Naive thymus-derived CD4-positive, alpha-beta T cell (primary cell): ENCODE measurements at regions not wholly inside any gene's neighbourhood (a gene's known extent, or its start where the extent isn't known, plus 50 kb on each side); places are given as distances from the start of the nearest gene placed in this dataset.
A peak's percentile ranks its signal among the peaks of the same experiment; 100 is the strongest.

Experiments
- ATAC-seq: fragments of 150-1000 bp; cut with Tn5 transposase; 2 replicates; pipeline ENCODE4 v1.10.0; 2021; ENCODE audit warnings: mild to moderate bottlenecking, moderate library complexity
- CTCF ChIA-PET: fragments of 350-600 bp; sonication (Branson Sonifier 250); formaldehyde crosslinking; loops from one replicate; lab custom pipeline; 2021; ENCODE audit warnings: antibody characterized with exemption; lab: Charles Lee
- POLR2A ChIA-PET: fragments of 350-600 bp; sonication (Branson Sonifier 250); formaldehyde crosslinking; loops from one replicate; lab custom pipeline; 2021; ENCODE audit warnings: antibody characterized with exemption, inconsistent platforms; lab: Charles Lee
- DNase-seq, 9 donors: peaks; one replicate each; pipeline versions ENCODE4 v3.0.0 to v3.0.0-alpha.2; 2020 to 2022; ENCODE audit warnings: mixed read lengths in 1 of 9
- H3K27ac ChIP-seq: one replicate; pipeline ENCODE4 v1.7.0; 2013; ENCODE audit warnings: mild to moderate bottlenecking, low read depth, low read length, moderate library complexity
- H3K27me3 ChIP-seq, 2 donors: one replicate each; pipeline ENCODE4 v1.7.0; 2013; ENCODE audit warnings: low read length in 2 of 2, mild to moderate bottlenecking in 2 of 2, moderate library complexity in 2 of 2; ENCODE audit not compliant: control insufficient read depth in 2 of 2, insufficient read depth in 2 of 2
- H3K36me3 ChIP-seq, 3 experiments: 1 replicate in 2 of 3; 2 replicates in 1 of 3; pipeline ENCODE4 v1.7.0; 2013; ENCODE audit warnings: low read length in 3 of 3, mild to moderate bottlenecking in 3 of 3, moderate library complexity in 1 of 3; ENCODE audit not compliant: insufficient read depth in 3 of 3, control insufficient read depth in 2 of 3
- H3K4me1 ChIP-seq, 2 donors: one replicate each; pipeline ENCODE4 v1.7.0; 2013; ENCODE audit warnings: low read length in 2 of 2, mild to moderate bottlenecking in 2 of 2, moderate library complexity in 1 of 2; ENCODE audit not compliant: control insufficient read depth in 2 of 2, insufficient read depth in 2 of 2
- H3K4me3 ChIP-seq: 2 replicates; pipeline ENCODE4 v1.7.0; 2013; ENCODE audit warnings: mild to moderate bottlenecking, low read length
- H3K9me3 ChIP-seq, 3 experiments: 1 replicate in 2 of 3; 2 replicates in 1 of 3; pipeline ENCODE4 v1.7.0; 2013; ENCODE audit warnings: low read length in 3 of 3; ENCODE audit not compliant: control insufficient read depth in 2 of 3
- H3K27ac Mint-ChIP-seq, 9 donors: one replicate each; pipeline ENCODE4 v1.8.0; 2020 to 2022; ENCODE audit warnings: mixed read lengths in 9 of 9, mild to moderate bottlenecking in 8 of 9, moderate library complexity in 5 of 9, inconsistent platforms in 2 of 9
- H3K27me3 Mint-ChIP-seq, 5 donors: one replicate each; pipeline ENCODE4 v1.8.0; 2021 to 2022; ENCODE audit warnings: mixed read lengths in 5 of 5, mild to moderate bottlenecking in 1 of 5
- H3K36me3 Mint-ChIP-seq, 5 donors: one replicate each; pipeline ENCODE4 v1.8.0; 2020 to 2022; ENCODE audit warnings: mixed read lengths in 5 of 5, mild to moderate bottlenecking in 3 of 5, inconsistent platforms in 1 of 5
- H3K4me1 Mint-ChIP-seq, 7 donors: one replicate each; pipeline ENCODE4 v1.8.0; 2020 to 2022; ENCODE audit warnings: mixed read lengths in 7 of 7, mild to moderate bottlenecking in 3 of 7, inconsistent platforms in 1 of 7
- H3K4me3 Mint-ChIP-seq, 10 donors: one replicate each; pipeline ENCODE4 v1.8.0; 2020 to 2022; ENCODE audit warnings: mild to moderate bottlenecking in 10 of 10, mixed read lengths in 10 of 10, moderate library complexity in 6 of 10, inconsistent platforms in 2 of 10
- H3K9me3 Mint-ChIP-seq, 11 donors: one replicate each; pipeline ENCODE4 v1.8.0; 2020 to 2022; ENCODE audit warnings: mixed read lengths in 11 of 11, mild to moderate bottlenecking in 4 of 11, inconsistent platforms in 1 of 11, moderate library complexity in 1 of 11
- intact Hi-C, 2 donors: fragments of 100-400 bp; cut with micrococcal nuclease; formaldehyde crosslinking; loops; one replicate each; pipeline ENCODE4 v1.15.1; 2023

DNA sequence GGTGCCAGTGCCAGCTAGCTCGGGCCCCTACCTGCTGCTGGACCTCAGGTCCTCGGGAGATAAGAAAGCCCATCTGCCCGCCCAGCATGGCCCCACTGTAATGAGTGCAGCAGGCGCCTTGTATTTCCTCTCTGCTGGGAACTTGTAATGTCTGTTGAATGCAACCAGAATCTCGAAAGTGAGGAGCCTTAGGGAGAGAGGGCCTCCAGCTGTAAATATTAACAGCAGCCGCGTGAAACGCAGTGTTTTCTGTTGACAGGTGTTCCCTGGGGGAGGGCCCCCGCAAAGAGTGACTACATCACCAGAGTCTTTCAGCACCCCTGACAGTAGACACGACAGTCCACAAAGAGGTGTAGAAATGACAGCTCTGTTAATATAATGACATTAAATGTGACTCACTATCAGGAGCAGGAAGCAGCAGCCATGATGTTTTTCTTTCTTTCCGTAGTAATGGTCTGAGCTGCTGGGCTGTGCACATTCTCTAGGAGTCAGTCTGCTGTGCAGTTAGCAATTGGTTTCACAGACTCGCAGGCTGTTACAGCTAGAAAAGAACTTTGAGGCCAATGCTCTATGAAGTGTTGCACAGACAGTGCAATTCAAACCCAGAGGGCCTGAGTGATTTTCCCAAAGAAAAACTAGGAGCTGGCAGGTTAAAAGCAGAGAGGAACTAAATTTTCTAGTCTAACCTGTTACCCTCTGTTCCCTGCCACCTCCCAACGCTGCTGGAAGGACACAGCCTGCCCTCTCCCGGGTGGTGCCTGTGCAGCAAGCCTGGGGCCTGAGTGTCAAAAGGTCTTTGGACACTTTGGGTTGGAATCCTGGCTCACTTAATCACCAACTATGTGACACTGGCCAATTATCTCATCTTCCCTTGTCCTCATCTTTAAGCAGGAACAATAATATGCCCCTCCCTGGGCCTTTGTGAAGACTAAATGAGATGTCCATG is 58.6 kb upstream of the WASF3 start:
- no peaks in the 10 kb centered on the region for H3K4me1 ChIP-seq
- no peaks in the 10 kb centered on the region for H3K27me3 ChIP-seq
- H3K27ac Mint-ChIP-seq, result no peak overlapping the region
- ChIA-PET CTCF (interaction anchor here (4.9 kb wide), 1 partner anchor 314 kb away, joined by 69 read pairs; no protein-coding TSS in a partner anchor), POLR2A (no interaction called here)
- DNase-seq, result no peak
- H3K4me3 ChIP-seq, result no peak overlapping the region
- H3K27ac ChIP-seq, result no peak overlapping the region
- H3K9me3 Mint-ChIP-seq, result no peaks in the 10 kb centered on the region
- H3K4me3 Mint-ChIP-seq, result no peak overlapping the region
- H3K9me3 ChIP-seq, result no peaks in the 10 kb centered on the region
- H3K4me1 Mint-ChIP-seq, result peaks cover 4 to 15% (median 5%) of the 10 kb centered on the region in 7 donors
- no peaks in the 10 kb centered on the region for H3K36me3 ChIP-seq
- ATAC-seq, result no peak
- no peaks in the 10 kb centered on the region for H3K36me3 Mint-ChIP-seq
- intact Hi-C loops, result loop anchor here in 1 of 2 donors (5.0 kb wide), 1 partner anchor 247 kb away; the partner anchor contains the start of gene CDK8
- H3K27me3 Mint-ChIP-seq, result peaks cover 0 to 9% (median 4%) of the 10 kb centered on the region in 5 donors

DNA sequence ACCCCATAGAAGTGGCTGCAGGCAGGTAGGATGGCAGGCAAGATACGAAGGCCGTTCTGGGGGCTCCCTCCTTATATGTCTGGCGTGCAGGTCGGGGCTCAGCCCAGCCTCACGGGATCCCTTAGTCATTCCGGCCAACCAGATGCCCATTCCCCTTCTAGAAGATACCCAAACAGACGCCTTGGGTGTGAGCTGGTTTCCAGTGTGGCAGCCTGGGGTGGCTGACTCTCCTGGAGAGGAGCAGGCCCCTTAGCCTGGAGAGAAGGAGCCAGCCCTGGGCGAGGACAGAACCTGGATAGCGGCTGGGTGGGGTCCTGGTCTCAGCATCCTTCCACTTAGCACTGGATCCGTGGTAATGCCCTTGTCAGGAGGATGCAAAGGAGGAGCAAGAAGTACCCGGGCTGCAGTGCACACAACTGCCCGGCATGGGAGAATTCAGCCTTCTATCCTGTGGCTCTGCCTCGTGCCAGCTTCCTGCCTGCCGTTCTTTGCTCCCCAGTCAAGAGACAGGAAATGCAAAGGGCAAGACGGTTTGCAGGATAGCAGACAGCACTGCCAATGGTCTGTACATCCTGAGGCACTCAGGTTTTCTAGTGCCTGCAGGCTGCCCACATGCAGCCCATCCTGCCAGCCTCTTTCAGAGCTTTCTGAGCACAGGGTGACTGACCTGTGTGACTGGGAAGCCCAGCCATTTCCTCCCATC is 56.7 kb upstream of the WASF3 start:
- H3K27me3 ChIP-seq, result no peaks in the 10 kb centered on the region
- Mint-ChIP-seq H3K36me3 (no peaks in the 10 kb centered on the region), H3K9me3 (no peaks in the 10 kb centered on the region), H3K4me3 (no peak overlapping the region), H3K27me3 (peaks cover 0 to 7% (median 3%) of the 10 kb centered on the region in 5 donors), H3K4me1 (peaks cover 4 to 15% (median 5%) of the 10 kb centered on the region in 7 donors), H3K27ac (no peak overlapping the region)
- no peak overlapping the region for H3K4me3 ChIP-seq
- POLR2A ChIA-PET, result no interaction called here
- CTCF ChIA-PET, result interaction anchor here (0.6 kb wide), 1 partner anchor 246 kb away, joined by 3 read pairs; no protein-coding TSS in a partner anchor
- intact Hi-C loops, result no loop called here
- H3K36me3 ChIP-seq, result no peaks in the 10 kb centered on the region
- DNase-seq (no peak), ATAC-seq (no peak)
- H3K4me1 ChIP-seq, result no peaks in the 10 kb centered on the region
- no peak overlapping the region for H3K27ac ChIP-seq
- no peaks in the 10 kb centered on the region for H3K9me3 ChIP-seq

DNA sequence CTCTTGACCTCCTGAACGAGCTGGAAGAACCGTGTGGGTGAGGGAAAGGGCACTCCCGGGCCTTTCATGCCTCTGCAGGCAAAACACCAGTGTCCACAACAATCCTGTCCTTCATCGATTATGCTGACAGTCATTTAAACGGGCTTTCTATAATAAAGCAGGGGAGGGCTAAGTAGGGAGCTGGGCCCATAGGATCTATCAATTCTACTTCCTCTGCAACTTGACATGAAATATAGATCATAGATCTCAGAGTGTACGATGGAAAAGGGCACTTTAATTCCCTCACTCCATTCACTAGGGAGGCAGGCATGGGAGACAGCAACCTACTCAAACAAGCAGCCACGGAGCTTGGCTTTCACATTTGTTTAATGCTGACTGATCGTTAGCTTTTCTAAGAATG is 55.8 kb upstream of the WASF3 start:
- Histone ChIP-seq H3K36me3 (no peaks in the 10 kb centered on the region), H3K4me1 (no peaks in the 10 kb centered on the region), H3K27me3 (no peaks in the 10 kb centered on the region), H3K27ac (no peak overlapping the region), H3K9me3 (no peaks in the 10 kb centered on the region), H3K4me3 (no peak overlapping the region)
- H3K4me3 Mint-ChIP-seq, result no peak overlapping the region
- DNase-seq (no peak), ATAC-seq (no peak)
- peaks cover 4 to 15% (median 5%) of the 10 kb centered on the region in 7 donors for H3K4me1 Mint-ChIP-seq
- intact Hi-C loops, result no loop called here
- no peak overlapping the region for H3K27ac Mint-ChIP-seq
- no peaks in the 10 kb centered on the region for H3K9me3 Mint-ChIP-seq
- peaks cover 0 to 5% (median 0%) of the 10 kb centered on the region in 5 donors for H3K27me3 Mint-ChIP-seq
- CTCF ChIA-PET, result no interaction called here
- POLR2A ChIA-PET, result no interaction called here
- H3K36me3 Mint-ChIP-seq, result no peaks in the 10 kb centered on the region

DNA sequence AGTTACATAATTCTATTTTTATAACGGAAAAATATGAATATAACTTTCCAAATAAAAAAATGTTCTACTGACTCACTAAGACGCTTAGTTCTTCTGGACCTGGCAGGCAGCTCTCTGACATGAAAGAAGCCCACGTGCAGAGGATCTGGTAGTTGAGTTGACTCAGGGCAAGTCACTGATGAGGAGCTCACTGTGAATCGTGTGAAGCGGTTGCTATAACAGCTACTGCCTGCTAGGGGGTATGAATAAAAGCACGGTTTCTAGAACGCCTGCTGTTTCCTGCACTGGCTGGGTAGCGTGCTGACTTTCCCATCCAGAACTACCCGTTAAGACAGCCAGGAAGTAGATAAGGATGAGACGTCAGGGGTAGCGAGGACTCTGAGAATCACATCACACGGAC is 54.7 kb upstream of the WASF3 start:
- H3K36me3 ChIP-seq, result no peaks in the 10 kb centered on the region
- intact Hi-C loops, result no loop called here
- no peak overlapping the region for H3K4me3 ChIP-seq
- Mint-ChIP-seq H3K27ac (peak overlapping the region in 3 of 9 donors; percentile 38 to 81 (median 56)), H3K4me3 (peak overlapping the region in 3 of 10 donors; percentile 5 to 23 (median 7)), H3K27me3 (peaks cover 0 to 2% (median 0%) of the 10 kb centered on the region in 5 donors), H3K4me1 (peaks cover 4 to 15% (median 5%) of the 10 kb centered on the region in 7 donors), H3K9me3 (peaks cover 0 to 3% (median 0%) of the 10 kb centered on the region in 11 donors), H3K36me3 (no peaks in the 10 kb centered on the region)
- no peaks in the 10 kb centered on the region for H3K9me3 ChIP-seq
- H3K27ac ChIP-seq, result no peak overlapping the region
- H3K27me3 ChIP-seq, result no peaks in the 10 kb centered on the region
- CTCF ChIA-PET, result no interaction called here
- POLR2A ChIA-PET, result no interaction called here
- DNase-seq, result peak in 2 of 9 donors; percentile 12 to 19
- H3K4me1 ChIP-seq, result no peaks in the 10 kb centered on the region
- ATAC-seq, result peak; percentile 50

DNA sequence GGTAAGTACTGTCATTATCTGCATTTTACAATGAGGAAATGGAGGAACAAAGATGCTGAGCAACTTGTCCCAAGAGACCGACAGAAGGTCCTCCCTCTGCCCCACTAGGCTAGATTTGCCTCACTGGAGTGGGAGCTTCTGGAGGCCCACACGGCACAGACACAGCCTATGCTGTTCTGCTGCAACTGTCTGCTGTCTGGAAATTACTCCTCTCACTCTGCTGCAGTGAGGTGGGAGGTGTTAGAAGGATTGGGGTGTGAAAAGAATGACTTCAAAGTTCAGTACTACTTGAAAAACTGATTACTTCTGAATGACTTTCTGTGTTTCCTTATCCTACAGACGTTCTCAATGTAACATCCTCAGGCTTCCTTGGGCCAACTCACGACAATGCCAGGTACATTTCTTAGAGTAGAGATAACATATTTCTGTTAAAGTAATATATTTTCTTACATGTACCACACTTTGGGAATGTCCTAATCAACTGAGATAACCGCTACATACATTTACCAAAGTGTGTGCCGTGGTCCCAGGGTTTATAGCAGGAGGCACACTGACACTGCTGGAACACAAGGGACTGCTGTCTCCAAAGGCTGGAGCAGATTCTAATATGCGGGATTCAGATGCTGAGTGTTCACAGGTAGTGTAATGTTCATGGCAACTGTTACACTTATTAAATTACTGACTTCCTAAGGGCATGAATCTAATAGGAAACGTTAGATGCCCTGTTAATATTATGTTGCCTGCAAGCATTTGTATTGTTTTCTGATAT is 53.5 kb upstream of the WASF3 start:
- Mint-ChIP-seq H3K4me3 (no peak overlapping the region), H3K27me3 (peaks cover 0 to 2% (median 0%) of the 10 kb centered on the region in 5 donors), H3K36me3 (no peaks in the 10 kb centered on the region), H3K27ac (no peak overlapping the region), H3K4me1 (peaks cover 4 to 15% (median 5%) of the 10 kb centered on the region in 7 donors), H3K9me3 (peaks cover 0 to 11% (median 2%) of the 10 kb centered on the region in 11 donors)
- Histone ChIP-seq H3K27me3 (no peaks in the 10 kb centered on the region), H3K27ac (no peak overlapping the region), H3K4me3 (no peak overlapping the region), H3K36me3 (no peaks in the 10 kb centered on the region), H3K9me3 (peaks cover 0 to 3% (median 0%) of the 10 kb centered on the region in 3 experiments), H3K4me1 (no peaks in the 10 kb centered on the region)
- ATAC-seq (no peak), DNase-seq (no peak)
- intact Hi-C loops, result no loop called here
- POLR2A ChIA-PET, result no interaction called here
- CTCF ChIA-PET, result no interaction called here
